HG03095 (cell line): ENCODE measurements at regions not wholly inside any gene's neighbourhood (a gene's known extent, or its start where the extent isn't known, plus 50 kb on each side); places are given as distances from the start of the nearest gene placed in this dataset.

Source experiments
- ATAC-seq: cut with Tn5 transposase; IDR thresholded peaks from one replicate; pipeline ENCODE4 v1.9.1; 2021; ENCODE audit warnings: moderate library complexity; ENCODE audit not compliant: unreplicated experiment

DNA sequence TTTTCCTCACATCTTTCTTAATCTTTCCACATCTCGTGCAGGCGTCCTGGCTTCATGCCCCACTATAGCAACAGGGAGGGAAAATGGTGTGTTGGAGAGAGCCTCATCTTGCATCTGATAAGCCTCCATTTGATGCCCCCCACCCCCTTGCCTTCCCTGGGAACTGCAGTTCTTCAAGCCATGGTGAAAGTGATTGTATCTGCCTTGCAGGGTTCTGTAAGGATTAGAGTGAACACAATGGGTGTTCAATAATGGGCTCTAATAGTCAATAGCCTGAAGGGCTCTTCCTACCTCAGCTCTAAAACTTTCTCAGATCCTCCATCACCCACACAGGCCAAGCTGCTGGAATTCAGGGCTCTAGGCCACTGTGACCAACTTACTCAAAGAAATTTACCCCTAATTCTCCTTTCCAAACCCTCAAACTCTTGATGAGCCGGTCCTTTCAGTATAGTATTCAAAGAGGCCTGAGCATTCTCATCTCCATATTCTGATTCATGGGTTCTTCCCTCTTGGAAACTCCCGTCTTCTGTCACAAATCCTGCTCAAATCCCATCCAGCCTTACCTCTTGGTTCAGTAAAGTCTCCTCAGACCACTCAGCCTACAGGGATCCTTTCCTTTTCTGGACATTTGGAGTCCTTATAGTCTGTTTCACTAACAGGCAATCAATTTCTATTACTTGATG is 128.3 kb upstream of the TRIM2 start:
- no peak for ATAC-seq

DNA sequence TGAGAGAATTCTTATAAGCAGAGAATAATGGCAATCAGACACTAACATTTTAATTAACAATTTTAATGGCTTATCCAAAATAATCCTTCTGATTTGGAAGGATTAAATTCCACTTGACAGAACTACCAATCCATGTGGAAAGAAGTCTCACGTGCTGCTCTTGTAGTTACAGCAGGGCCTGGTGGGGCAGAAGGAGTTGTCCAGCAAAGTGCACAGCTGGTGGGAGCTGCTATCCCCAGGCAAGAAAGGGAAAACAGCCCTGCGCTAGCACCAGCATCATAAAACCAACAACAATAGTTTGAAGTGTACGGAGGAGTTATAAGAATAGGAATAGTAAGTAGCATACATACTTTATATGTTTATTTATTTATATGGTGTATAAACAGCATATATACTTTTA is 127.4 kb upstream of the TRIM2 start:
- no peak for ATAC-seq

DNA sequence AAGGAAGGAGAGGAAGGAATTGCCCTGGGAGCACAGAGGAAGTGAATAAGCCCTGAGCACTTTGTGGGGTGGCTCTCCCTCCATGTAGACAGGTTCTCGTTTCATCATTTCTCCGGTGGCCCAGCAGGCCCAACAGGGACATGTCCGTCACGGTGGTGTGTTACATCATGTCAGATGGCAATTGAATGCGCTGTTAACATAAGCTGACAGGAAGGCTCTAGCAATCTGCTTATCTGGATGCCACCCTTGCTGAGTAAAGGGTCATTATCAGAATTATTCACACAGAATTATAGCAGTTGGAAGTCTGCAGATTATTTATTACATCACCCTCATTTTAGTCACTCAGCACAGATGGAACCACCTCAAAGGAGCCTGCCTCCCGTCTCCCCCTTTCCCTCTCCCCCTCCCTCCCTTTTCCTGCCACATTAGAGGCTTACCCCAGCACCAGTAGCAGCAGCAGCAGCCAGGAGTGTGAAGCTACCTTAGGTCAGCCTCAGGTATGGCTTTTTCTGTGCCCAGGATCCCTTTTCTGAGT is 124.3 kb upstream of the TRIM2 start:
- no peak for ATAC-seq

DNA sequence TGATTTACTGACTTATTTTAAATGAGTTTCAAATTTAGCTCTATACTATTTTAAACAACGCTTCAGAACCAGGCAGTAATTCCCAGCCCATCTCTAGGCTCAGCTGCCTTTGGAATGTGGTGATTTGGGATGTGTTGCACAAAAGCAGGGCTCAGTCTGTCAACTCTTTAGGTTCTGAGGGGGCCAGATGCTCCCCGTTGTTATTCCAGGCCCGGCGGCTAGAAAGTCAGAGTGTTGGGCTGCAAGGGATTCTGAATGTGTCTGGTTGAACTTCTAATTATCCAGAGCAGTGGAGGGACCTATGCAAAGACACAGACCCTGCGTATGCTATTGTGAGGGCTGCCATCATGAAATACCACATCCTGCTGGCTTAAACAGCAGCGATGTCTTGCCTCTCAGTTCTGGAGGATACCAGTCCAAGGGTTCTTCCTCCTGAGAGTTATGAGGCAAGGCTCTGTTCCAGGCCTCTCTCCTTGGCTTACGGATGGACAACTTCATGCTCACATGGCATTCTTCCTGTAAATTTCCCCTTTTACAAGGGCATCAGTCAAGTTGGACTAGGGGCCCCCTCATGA is 123.2 kb upstream of the TRIM2 start:
- ATAC-seq: no peak

DNA sequence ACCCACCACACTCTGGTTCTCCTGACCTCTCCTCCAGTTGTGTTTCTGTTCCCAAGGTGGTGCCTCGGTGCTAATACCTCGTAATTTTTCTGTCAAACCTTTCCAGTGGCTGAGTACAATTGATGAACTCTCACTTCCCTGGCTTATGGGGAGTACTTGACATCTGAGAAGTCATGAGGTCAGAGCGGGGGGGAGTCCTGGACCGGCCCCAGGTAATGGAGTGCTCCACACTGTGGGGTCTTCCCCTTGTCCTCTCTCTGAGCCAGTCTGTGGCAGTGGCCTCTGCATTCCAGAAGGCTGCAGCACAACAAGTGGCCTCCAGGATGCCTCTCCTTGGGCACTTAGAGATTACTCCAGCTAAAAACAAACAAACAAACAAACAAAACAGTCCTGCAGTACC is 122.5 kb upstream of the TRIM2 start:
- no peak for ATAC-seq

DNA sequence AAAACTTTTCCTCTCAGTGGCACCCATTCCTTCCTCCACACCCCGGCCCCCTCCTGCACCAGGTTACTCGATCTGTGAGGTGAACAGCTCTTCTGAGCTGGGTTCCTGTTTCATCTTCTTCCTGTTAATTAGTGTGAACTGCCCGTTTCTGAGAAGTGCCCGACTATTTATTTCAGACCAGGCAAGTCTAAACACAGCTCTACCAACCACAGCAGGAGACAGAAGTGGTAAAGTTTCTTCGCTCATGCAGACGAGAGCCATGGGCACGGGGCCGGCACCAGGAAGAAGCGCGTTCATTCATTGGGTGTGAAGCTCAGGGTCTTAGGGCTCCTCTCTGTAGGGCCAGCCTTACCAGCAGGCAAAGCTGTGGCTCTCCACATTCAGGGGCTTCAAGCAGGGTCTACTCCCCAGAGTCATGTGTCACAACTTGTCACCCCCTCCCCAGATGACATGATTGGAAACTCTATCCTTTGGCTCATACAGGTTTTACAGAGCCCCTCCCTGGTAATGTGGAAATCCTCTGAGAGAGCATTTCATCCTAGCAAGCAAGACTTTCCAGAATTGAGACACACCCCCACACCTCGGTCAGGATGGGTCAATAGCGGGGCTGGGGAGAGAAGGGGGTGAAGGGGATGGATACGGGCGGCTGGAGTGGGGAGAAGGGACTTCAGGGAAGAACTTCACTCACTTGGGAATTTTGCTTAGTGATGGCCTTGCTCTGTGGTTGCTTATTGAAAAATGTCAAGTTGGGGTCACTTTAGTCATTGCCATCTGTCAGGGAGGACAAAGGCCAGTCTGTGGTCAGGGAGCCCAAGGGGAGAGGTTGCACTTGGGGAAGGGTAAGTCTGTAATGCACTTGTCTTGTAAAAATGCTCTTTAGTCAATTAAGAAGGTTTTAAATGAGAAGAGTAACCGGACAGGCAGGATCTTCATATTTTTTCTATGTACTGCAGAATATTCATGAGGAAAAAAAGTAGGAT is 121.6 kb upstream of the TRIM2 start:
- no peak for ATAC-seq

DNA sequence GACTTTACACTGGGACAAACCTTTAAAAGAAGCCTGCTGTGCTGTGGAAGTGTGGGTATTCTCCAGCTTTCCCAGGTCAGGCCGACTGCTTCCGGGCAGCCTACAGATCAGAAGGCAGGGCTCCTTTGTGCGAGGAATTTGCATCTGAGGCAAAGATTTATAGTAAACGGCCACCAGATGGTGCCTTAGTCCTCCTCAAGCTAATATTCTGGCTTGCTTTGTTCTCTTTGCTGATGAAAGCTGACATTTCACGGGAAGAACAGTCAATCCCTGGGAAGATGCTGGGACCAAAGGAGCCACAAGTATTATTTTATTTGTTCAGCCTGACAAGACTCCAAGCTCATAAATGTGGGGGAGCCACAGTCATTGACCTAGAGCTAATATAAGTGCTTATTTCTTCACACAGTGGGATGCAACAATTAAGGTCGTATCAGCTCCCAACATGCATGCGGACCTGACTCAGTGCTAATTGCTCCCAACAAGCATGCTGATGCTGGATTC is 120.7 kb upstream of the TRIM2 start:
- peak; percentile 62 for ATAC-seq

DNA sequence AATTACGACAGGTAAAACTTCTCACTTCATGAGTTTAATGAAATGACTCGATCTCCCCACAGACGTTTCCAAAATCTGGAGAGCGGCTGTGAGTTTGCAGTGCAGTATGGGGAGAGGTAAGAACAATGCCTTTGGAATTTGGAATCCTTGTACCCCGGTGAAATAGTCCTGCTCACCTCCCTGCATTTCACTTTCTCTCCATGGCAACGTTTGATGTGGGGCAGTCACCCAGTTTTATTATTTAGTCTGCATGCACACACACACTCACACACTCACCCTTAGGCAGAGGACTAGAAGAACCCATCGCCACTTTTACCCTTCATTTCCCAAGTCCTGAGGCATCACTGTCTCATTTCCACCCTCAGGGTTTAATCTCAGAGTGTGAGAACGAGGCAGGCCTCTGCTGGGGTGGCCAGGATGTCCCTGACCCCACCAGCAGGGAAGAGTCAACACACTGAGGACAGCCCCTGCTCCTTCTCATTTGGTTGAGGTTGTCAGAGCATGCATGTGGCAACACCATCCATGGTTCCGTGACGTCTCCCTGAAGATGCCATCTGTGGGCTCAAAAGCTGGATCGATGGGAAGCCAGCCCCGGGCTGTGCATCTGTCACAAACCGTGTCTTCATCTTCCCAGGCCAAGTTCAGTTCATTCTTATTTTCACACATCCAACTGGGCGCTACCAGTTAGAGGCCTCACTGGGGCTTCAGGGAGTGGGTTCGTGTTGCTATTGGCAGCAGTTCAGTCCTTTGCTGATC is 119.8 kb upstream of the TRIM2 start:
- ATAC-seq: peak; percentile 6

DNA sequence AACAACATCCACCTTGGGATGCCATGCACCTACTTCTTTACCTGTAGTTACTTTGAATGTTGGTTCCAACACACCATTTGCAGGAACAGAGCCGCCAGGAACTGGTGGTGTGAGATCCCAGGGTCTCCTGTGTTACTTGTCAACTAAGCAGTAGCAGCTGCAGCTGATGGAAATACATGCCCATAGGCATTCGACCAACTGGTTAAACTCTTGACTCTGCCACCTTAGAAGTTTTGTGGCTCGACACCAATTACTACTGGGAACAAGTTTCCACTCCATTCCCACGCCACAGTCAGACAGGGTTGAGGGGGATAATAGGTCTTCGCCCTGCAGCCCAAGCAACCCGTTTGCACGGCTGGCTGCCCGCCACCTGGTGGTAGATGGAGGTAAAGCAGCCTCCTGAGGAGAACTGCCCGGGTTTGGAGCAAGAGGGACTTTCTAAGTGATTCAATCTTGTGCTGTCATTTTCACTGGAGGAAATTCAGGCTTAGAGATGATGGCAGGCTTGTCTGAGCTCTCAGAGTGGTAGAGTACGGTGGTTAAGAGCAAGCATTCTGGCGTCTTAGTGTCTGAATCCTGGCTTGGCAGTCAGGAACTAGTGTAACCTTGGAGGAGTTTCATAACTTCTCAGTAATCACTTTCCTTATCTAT is 119.1 kb upstream of the TRIM2 start:
- peak; percentile 66 for ATAC-seq

DNA sequence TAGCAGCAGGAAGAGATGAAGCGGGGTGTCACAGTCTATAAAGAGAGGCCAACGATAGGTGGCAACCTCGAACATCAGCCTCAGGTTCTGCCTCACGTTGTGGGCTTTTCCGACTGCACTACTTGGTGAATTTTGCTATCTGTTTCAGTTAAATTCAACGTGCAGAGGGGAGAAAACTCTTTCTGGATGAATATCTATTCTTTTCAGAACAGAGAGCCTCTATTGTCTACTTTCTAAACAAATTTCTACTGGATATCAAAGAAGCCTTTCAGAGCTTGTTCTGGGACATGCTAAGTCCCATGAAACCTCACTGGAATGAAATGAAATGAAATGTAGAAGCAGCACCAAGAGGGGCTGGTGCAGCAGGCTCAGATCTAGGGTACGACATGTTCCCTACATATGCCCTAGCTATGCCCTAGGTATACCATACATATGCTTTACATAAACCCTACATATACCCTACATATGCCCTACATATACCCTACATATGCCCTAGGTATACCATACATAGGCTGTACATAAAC is 116.5 kb upstream of the TRIM2 start:
- no peak for ATAC-seq

DNA sequence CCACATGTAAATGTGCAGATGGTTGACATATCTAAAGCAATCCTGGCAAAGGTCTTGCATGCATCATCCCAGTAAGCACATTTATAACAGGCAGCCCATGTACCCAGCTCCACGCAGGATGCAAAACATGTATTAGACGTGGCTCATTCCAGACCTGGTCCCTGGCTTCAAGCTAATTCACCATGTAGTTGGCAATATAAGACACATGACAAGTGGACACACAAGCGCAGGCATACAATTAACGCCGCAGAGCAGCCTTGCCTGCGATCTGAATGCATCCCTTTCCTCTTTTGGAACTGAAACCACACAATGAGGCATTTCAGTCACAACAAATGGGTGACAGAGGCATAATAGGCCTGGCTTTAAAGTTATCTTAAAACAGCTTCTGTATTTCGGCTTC is 114.5 kb upstream of the TRIM2 start:
- no peak for ATAC-seq

DNA sequence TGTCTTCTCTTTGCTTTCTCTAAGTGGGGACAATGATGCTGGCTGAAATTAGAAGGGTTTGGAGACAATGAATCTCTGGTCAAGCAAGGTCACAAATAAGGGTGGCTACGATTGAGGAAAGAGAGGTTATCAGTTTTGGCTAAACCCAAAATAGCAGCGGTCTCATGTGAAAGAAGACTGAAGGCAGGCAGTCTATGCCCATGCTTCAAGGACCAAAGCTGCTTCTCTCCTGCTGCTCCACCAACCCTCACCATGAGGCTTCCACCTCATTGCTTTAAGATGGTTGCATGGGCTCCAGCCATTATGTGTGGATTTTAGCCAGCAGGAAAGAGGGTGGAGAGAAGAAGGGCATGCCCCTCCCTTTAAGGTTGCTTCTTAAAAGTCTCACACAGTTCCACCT is 114.1 kb upstream of the TRIM2 start:
- ATAC-seq: no peak

DNA sequence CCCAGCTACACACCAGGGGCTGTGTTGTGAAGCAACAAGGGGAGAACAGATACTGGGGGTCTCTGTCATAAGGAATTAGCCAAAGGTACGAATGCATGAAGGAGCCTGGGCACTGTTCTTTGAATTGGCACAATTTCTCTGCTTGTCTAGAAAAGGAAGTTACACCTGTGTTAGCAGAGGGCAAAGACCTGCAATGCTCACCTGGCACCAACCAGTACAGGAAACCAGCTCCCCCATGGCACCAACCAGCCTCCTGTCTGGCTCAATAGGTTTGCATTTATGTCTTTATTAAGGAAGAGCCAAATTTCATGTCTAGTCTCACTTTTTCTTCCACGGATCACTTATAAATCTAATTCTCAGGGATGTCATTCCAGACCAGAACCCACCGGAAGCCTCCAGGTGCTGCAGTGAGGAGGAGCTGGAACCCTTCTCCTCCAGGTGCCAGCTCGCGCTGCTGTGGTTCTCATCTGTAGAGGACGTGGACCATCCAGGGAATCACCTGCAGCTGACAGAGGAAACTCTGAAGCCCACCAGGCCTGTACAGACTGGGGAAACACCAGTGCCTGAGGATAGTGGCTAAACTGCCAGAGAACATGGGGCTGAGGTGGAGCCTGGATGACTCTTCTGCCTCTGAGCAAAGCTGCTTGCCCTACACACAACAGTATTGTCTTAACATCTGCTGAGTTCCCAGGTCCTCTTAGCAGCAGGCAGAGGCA is 113.4 kb upstream of the TRIM2 start:
- ATAC-seq: no peak

DNA sequence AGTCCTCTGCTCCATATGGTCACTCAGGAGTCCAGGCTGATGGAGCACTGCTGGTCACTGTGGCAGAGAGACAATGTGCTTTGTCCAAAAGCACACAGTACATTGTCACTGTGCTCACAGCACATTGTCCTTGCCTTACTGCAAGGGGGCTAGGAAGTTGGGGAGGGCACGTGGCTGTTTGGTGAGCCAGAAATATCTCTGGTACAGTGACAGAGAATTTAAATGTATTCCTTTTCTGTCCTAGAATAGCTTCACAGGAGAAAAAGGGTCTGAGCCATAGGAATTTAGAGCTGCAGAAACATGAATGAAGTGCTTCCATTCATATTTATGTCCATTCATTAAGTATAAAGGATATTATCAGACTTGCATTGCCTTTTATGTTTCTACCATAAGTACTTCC is 110.8 kb upstream of the TRIM2 start:
- ATAC-seq: no peak

DNA sequence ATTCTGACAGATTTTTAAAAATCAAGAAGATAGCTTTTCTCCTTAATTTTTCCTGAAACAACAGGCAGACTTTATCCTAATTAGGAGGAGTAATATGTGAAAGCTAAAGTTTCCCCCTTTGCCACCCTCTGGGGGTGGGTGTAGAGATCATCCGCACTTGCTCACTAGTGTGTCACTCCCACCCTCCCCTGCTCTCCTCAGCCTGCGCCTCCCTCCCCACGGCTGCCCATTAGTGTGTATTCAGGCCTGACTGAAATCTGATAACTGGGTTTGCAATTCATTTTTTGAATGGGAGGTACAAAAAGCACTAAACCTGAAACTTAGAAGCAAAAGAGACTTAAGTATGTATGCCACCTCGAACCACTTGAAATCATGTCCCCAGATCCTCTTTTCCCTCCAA is 110.4 kb upstream of the TRIM2 start:
- no peak for ATAC-seq

DNA sequence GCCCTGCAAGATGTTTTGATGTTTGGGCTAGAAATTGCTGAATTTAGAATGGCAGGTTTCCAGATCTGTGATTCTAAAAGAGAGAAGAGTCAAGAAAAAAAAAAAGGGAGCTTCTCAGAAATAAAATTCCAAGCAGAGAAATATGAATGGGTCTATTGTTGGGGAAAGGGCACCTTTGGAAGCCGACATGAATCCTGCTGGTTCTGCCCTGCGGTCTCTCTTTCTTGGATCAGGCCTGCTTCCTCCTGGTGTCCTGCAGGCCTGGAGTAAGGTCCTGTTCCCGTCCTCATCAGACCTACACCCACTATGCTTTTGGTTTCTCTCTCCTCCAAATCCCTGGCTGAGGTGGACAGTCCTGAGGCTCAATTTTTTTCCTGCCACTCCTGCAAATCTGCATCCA is 109.8 kb upstream of the TRIM2 start:
- ATAC-seq: no peak

DNA sequence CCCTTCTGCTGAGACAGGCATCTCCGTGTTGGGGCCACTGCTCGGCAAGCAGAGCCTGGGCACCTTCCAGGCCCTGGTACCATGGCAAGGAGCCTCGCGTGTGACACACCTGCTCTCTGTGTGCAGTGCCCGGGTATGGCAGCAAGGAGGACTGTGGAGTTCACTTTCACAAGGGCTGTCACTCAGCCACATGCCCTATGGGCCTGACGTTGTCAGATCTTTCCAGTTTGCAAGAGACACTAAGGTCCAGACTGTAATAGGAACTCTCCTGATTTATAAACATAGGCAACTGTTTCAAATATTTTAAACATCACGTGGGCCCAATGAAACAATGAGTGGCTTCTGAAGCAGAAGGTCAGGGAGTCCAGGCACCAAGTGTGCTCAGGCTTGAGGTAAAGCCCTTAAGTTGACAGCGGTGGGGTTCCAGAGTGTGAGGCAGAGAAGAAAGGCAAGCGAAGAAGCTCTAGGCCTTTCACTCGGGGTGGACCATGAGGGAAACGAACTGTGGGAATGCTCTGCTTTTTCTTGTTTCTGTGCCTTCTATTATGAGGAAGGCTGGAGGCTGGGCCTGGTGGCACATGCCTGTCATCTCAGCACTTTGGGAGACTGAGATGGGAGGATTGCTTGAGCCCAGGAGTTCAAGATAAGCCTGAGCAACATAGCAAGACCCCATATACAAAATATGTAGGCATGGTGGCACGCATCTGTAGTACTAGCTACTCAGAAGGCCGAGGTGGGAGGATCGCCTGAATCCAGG is 108.6 kb upstream of the TRIM2 start:
- ATAC-seq: no peak

DNA sequence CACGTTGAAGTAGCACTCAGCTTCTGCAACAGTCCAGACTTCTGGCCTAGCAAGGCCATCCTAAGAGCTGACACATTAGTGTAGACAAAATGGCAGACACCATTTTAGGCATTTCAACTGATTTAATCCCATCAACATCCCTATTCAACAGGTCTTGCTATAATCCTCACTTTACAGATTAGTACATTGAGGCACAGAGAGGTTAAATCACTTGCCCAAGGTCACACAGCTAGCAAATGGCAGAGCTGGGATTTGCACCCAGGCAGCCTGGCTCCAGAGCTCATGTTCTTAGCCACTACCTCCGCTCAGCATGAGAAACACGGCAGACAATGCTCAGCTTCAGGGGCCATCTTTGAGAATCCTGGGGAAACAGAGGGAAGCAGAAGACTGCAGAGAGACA is 107.9 kb upstream of the TRIM2 start:
- no peak for ATAC-seq

DNA sequence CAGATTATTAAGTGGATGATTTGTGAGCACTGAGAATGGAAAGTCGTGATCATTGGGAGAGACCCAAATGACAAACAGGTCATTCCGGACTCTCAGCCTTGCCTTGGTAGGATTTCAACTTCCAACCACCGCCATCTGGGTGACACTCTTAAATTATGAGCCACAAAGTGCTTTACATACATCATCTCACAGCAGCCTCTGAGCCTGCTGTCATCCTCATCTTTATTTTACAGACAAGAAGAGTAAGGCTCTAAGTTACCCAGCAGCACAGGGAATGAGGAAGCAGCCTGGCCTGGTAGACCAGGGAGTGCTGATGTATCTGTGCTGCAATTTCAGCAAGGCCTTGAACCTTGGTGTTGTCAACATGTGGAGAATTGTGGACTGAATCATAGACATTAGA is 105.8 kb upstream of the TRIM2 start:
- ATAC-seq: no peak
